ENCODE measurements at regions not wholly inside any gene's neighbourhood (a gene's known extent, or its start where the extent isn't known, plus 50 kb on each side); places are given as distances from the start of the nearest gene placed in this dataset.
"Not testable (repeated sequence)": the region's sequence is repeated elsewhere in the genome, so short reads cannot be mapped to it uniquely, and the experiment has no call there.

GRCh38 chr5:62886603-62887315 is 308.1 kb downstream of the LRRC70 start:
- no peak for DNase-seq (ENCODE audit: low spot score)

- not testable (repeated sequence) for DNase-seq (ENCODE audit: low spot score)
Measured at GRCh38 chr5:62837330-62837729, 258.7 kb downstream of the LRRC70 start.

DNA sequence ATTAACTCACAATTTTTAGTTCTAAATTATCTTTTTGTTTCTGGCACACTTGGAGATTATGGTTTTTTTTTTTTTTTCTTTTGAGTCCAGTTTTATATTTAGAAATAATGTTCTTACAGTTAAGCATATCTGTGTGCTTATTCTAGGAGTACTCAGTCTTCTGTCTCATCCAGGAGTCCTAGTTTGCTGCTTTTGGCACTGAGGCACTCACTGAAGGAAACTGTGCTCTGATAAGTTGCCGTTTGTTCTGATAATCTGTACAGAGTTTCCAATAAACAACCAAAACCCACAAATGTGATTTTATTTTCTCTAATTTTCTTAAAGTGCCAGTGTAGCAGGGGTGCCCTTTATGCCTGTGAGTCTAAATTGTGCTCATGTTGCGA is 251.0 kb downstream of the LRRC70 start:
- DNase-seq (ENCODE audit: low spot score), result no peak

GRCh38 chr5:62828742-62829603 is 250.4 kb downstream of the LRRC70 start:
- DNase-seq (ENCODE audit: low spot score), result no peak

- no peak for DNase-seq (ENCODE audit: low spot score)
Measured at GRCh38 chr5:62825623-62826220, 247.1 kb downstream of the LRRC70 start.

DNA sequence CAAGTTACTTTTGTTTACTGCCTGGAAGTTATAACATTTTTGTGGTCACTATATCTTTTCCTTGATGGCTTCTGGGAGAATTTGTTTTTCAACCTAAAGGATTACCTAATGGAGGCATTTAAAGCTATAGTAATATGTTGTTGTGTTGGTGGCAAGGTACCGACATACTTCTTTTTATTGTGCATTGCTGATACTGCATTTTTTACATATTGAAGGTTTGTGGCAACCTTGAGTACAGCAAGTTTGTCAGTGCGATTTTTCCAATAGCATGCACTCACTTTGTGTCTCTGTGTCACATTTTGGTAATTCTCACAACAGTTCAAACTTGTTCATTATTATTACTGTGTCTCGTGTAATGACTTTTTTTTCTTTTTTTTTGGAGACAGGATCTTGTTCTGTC is 246.3 kb downstream of the LRRC70 start:
- DNase-seq (ENCODE audit: low spot score), result no peak

DNA sequence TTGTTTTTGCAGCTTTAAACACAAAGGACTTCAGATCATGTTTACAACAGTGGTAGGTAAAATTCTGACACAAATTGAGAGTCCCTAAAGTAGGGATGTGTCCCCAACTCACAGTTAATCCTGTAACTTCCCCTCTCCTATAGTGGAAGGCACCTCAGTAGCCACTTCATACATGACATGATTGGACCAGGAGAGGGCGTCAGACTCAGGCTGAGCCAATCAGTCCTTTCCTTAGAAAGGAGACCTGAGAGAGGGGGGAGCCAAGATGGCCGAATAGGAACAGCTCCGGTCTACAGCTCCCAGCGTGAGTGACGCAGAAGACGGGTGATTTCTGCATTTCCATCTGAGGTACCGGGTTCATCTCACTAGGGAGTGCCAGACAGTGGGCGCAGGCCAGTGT is 238.4 kb downstream of the LRRC70 start:
- DNase-seq (ENCODE audit: low spot score), result not testable (repeated sequence)

GRCh38 chr5:62814991-62815390 is 236.4 kb downstream of the LRRC70 start:
- no peak for DNase-seq (ENCODE audit: low spot score)

- DNase-seq (ENCODE audit: low spot score), result no peak
Measured at GRCh38 chr5:62812621-62813255, 234.1 kb downstream of the LRRC70 start.

DNA sequence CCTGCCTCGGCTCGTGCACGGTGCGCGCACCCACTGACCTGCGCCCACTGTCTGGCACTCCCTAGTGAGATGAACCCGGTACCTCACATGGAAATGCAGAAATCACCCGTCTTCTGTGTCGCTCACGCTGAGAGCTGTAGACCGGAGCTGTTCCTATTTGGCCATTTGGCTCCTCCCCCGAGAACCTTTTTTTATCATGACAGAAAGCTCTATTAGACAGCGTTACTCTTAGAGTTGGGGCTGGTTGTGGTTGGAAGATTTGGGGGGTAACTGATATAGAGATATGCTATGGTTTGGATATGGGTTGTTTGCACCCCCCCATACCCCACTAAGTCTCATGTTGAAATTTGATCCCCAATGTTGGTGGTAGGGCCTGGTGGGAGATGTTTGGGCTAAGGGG is 226.2 kb downstream of the LRRC70 start:
- DNase-seq (ENCODE audit: low spot score), result not testable (repeated sequence)

- no peak for DNase-seq (ENCODE audit: low spot score)
Measured at GRCh38 chr5:62795926-62796325, 217.3 kb downstream of the LRRC70 start.

GRCh38 chr5:62794456-62794855 is 215.8 kb downstream of the LRRC70 start:
- DNase-seq (ENCODE audit: low spot score), result no peak

DNA sequence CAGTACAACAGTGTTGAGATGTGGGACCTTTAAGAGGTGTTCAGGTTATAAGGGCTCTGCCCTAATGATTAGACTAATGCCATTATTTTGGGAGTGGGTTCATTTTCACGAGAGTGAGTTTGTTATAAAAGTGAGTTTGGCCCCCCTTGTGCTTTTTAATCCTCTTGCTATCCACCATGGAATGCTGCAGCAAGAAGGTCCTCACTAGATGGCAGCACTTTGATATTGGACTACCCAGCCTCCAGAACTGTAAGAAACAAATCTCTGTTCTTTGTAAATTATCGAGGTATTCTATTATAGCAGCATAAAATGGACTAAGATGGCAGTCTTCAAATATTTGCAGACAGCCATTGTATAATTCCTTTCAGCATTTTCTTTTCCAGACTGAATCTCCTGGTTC is 212.4 kb downstream of the LRRC70 start:
- DNase-seq (ENCODE audit: low spot score), result no peak

GRCh38 chr5:62790348-62790747 is 211.7 kb downstream of the LRRC70 start:
- no peak for DNase-seq (ENCODE audit: low spot score)

DNA sequence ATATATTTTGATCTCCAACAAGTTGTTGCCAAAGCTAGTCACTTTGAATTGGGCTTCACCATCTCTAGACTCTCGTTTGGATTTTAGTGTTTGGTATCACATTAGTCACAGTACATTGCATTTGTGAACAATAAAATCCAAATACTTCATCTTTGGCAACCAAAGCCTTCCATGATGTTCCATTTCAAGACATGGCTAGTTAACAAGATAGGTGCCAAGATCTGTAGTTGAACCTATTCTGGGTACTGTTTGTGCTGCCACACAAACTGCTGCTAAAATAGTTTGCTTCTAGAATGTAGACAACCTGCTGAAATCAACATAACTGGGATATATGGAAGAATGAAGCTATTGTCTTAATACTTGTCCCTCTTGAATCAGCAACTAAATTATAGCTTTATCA is 207.5 kb downstream of the LRRC70 start:
- DNase-seq (ENCODE audit: low spot score), result no peak

- DNase-seq (ENCODE audit: low spot score), result no peak
Measured at GRCh38 chr5:62785588-62785987, 207.0 kb downstream of the LRRC70 start.

DNA sequence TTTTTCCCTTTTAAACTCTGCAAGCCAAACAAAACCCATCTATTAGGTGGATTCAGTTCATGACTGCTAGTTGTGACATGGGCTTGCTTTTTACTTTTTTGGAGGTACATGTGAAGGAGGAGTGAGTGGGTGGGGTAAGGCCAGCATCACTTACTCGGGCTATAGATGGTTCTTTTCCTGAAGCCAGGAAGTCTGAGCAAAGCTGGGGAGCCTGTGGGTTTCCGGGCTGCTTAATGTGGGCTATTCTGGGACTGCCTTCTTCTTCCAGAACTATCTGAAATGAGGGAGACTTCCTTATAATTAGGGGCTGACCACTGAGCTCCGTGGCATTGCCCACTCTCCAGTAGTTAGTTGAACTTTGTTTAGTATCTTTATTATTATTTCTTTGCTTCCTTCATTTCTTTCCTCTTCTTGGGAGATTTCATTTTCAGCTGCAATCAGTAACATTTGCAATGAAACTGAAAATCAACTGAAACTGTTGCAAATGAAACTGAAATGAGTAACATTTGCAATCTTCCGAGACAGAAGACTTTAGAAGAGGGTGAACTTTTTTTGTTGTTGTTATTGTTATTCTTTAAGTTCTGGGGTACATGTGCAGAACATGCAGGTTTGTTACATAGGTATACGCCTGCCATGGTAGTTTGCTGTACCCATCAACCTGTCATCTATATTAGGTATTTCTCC is 204.9 kb downstream of the LRRC70 start:
- no peak for DNase-seq (ENCODE audit: low spot score)

- no peak for DNase-seq (ENCODE audit: low spot score)
Measured at GRCh38 chr5:62780888-62781287, 202.3 kb downstream of the LRRC70 start.

- no peak for DNase-seq (ENCODE audit: low spot score)
Measured at GRCh38 chr5:62780230-62780629, 201.6 kb downstream of the LRRC70 start.

DNA sequence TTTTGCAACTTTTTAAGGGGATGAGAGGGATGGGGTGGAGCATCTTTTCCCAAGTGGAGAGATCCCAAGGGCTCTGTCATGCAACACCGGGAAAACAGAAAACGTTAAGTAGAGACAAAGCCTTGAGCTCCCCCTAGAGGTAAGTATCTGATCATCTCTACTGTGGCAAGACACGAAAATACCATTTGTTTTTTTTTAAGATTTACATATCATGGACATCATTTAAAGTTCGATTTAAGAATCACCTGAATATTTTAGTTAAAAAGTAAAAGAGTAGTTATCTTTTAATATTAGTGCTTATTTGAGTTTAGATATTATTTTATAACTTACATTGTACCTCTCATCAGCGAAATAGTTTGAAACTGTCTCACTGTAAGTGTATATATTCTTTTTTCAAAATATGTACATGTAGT is 200.4 kb downstream of the LRRC70 start:
- peak; percentile 51 for DNase-seq (ENCODE audit: low spot score)

GRCh38 chr5:62778316-62779009 is 199.8 kb downstream of the LRRC70 start:
- no peak for DNase-seq (ENCODE audit: low spot score)
